ENCODE measurements at regions not wholly inside any gene's neighbourhood (a gene's known extent, or its start where the extent isn't known, plus 50 kb on each side); places are given as distances from the start of the nearest gene placed in this dataset.

DNA sequence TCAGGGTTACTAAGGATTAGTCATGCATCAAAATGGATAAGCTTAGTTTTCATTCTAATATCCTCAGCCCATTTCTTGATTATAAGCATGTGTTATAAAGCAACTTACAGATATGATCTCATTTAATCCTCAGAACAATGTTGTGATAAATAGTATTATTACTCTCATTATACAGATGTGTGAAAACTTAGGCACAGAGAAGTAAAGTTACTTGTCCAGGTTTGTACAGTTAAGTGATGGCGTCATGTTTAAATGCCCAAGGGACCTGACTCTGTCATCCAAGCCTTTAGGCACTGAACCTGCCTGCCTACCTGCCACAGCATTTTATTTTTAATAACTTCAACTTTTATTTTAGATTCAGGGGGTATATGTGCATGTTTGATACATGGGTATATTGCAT is 472.9 kb upstream of the SEMA6D start:
- TF ChIP-seq CTCF (IDR thresholded peaks at IDR 0.05) (no peak), POLR2A (IDR thresholded peaks at IDR 0.05) (no peak)

All from thyroid gland (tissue), 4 donors.